ENCODE measurements at regions not wholly inside any gene's neighbourhood (a gene's known extent, or its start where the extent isn't known, plus 50 kb on each side); places are given as distances from the start of the nearest gene placed in this dataset.

- TF ChIP-seq CTCF (IDR thresholded peaks at IDR 0.05) = no peak
- TF ChIP-seq POLR2AphosphoS5 (IDR thresholded peaks at IDR 0.05; ENCODE audit: low read depth, low read length) = no peak
Observed at GRCh38 chr2:80889009-80889408, 584.5 kb upstream of the LRRTM1 start.

Measured in Panc1 (cell line).